ENCODE measurements at regions not wholly inside any gene's neighbourhood (a gene's known extent, or its start where the extent isn't known, plus 50 kb on each side); places are given as distances from the start of the nearest gene placed in this dataset.

DNA sequence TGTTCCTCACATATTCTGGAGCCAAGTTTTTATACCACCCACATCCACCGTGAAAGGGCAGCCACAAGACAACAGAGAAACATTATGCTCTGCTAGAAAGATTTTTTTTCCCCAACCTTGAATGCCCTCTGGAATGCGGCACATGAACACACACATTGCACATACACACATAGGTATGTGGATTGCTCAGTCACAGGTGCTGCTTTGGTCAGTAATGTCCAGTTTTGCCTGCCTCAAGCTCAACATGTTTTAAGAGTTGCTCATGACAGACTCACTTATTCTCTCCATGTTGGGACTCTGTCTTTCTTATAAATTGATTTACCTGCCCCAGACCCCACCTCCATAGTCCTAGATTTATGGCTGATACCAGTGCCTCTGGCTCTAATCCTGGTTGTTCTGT lies 138.0 kb upstream of the ASTN2 start:
- TF ChIP-seq, protein P1, sequence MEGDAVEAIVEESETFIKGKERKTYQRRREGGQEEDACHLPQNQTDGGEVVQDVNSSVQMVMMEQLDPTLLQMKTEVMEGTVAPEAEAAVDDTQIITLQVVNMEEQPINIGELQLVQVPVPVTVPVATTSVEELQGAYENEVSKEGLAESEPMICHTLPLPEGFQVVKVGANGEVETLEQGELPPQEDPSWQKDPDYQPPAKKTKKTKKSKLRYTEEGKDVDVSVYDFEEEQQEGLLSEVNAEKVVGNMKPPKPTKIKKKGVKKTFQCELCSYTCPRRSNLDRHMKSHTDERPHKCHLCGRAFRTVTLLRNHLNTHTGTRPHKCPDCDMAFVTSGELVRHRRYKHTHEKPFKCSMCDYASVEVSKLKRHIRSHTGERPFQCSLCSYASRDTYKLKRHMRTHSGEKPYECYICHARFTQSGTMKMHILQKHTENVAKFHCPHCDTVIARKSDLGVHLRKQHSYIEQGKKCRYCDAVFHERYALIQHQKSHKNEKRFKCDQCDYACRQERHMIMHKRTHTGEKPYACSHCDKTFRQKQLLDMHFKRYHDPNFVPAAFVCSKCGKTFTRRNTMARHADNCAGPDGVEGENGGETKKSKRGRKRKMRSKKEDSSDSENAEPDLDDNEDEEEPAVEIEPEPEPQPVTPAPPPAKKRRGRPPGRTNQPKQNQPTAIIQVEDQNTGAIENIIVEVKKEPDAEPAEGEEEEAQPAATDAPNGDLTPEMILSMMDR (IDR thresholded peaks at IDR 0.05; ENCODE audit: extremely low read depth in 1 of 2, insufficient read depth in 1 of 2, low read depth in 1 of 2, low read length in 2 of 2), result no peak
- TF ChIP-seq, protein P2, sequence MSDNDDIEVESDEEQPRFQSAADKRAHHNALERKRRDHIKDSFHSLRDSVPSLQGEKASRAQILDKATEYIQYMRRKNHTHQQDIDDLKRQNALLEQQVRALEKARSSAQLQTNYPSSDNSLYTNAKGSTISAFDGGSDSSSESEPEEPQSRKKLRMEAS (IDR thresholded peaks at IDR 0.05; ENCODE audit: insufficient read depth, insufficient read length), result no peak
- no peak for TF ChIP-seq POLR2A (IDR thresholded peaks at IDR 0.05; ENCODE audit: low read depth, low read length)
- TF ChIP-seq GATA2 (IDR thresholded peaks at IDR 0.05; ENCODE audit: insufficient read depth, insufficient read length, low read depth, low read length), result no peak
